GM12872 (cell line): ENCODE measurements at regions not wholly inside any gene's neighbourhood (a gene's known extent, or its start where the extent isn't known, plus 50 kb on each side); places are given as distances from the start of the nearest gene placed in this dataset.

Experiments
- CTCF ChIP-seq: IDR thresholded peaks from 3 replicates; pipeline ENCODE4 v1.5.1; 2011; ENCODE audit warnings: low read depth, mild to moderate bottlenecking, low read length, moderate library complexity; ENCODE audit not compliant: insufficient read depth

DNA sequence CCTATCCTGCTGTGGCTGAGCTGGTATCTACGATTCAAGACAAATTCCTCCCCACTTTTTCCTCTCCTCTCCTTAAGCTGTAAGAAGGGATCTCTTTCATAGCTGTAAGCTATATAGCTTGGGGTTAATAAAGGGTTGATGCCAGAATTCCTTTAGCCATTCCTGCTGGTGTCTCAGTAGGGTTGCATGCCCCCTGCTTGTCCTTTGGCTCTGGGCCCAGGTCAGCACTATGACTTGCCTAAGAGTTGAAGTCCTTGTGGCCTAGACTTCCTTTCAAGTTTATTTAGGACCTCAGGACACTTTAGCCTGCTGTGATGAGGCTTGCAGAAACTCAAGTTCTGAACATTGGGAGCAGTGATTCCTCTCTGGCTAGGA lies 270.0 kb downstream of the AMY1C start:
- no peak for TF ChIP-seq CTCF

- no peak for TF ChIP-seq CTCF
Measured at GRCh38 chr1:104028416-104029035, 278.8 kb downstream of the AMY1C start.

GRCh38 chr1:104029456-104029970 lies 279.8 kb downstream of the AMY1C start:
- no peak for TF ChIP-seq CTCF

DNA sequence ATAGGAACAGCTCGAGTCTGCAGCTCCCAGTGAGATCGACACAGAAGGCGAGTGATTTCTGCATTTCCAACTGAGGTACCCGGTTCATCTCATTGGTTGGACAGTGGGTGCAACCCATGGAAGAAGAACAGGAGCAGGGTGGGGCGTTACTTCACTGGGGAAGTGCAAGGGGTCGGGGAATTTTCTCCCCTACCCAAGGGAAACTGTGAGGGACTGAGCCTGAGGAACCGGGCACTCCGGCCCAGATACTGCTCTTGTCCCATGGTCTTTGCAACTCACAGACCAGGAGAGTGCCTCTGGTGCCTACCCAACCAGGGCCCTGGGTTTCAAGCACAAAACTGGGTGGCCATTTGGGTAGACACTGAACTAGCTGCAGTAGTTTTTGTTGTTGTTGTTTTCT lies 307.1 kb downstream of the AMY1C start:
- no peak for TF ChIP-seq CTCF

DNA sequence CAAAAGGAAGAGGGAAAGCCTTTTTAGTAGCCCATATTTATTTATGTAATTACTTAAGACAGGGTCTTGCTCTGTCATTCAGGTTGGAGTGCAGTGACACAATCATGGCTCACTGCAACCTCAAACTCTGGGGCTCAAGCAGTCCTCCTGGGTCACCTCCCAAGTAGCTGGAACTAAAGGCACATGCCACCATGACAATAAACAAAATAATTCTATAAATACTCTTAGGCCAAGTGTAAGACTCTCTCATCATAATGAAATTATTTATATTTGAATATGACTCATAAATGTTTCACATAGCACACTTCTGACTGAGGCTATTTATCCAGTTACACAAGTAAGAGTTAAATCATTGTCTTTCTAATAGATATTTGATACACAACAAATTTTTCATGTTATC lies 314.7 kb downstream of the AMY1C start:
- no peak for TF ChIP-seq CTCF

DNA sequence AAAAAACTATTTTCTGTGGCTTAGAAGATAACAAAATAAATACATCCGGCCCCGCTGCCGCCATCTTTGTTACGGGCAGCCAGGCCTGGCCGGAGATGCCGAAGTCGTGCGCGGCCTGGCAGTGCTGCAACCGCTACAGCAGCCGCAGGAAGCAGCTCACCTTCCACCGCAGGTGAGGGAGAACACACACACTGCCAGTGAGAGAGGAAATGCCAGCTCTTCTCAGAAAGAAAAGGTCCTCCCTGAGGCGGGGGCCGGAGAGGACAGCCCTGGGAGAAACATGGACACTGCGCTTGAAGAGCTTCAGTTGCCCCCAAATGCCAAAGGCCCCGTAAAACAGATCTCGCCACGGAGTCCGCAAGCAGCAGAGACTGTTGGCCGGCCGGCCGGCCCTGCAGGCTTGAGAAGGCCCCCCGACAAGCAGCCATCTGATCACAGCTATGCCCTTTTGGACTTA lies 323.2 kb downstream of the AMY1C start:
- no peak for TF ChIP-seq CTCF

- no peak for TF ChIP-seq CTCF
Measured at GRCh38 chr1:104073463-104073902, 323.8 kb downstream of the AMY1C start.
